ENCODE measurements at regions not wholly inside any gene's neighbourhood (a gene's known extent, or its start where the extent isn't known, plus 50 kb on each side); places are given as distances from the start of the nearest gene placed in this dataset.

- Histone ChIP-seq H3K36me3 (ENCODE audit: control insufficient read depth in 2 of 4, insufficient read depth in 4 of 4, low read length in 3 of 4) (no peaks in the 10 kb centered on the region), H3K79me1 (ENCODE audit: low read depth, low read length) (no peaks in the 10 kb centered on the region), H3K4me2 (ENCODE audit: insufficient read depth in 1 of 2, low read depth in 2 of 2, low read length in 2 of 2) (no peak overlapping the region), H3K4ac (replicated peaks; ENCODE audit: insufficient read length, low read depth, low read length) (no peak overlapping the region), H2BK120ac (replicated peaks; ENCODE audit: low read depth, low read length) (no peak overlapping the region), H3K56ac (replicated peaks; ENCODE audit: insufficient read length, low read depth, low read length) (no peak overlapping the region), H4K20me1 (replicated peaks in 1 of 2; ENCODE audit: control insufficient read depth in 1 of 2, insufficient read depth in 2 of 2, low read length in 2 of 2) (no peaks in the 10 kb centered on the region), H4K91ac (replicated peaks; ENCODE audit: insufficient read length, low read length) (no peak overlapping the region), H2AFZ (ENCODE audit: low read length) (no peak overlapping the region), H2BK12ac (ENCODE audit: low read depth, low read length) (no peak overlapping the region), H4K5ac (ENCODE audit: insufficient read length, low read depth, low read length) (no peak overlapping the region), H3K18ac (ENCODE audit: extremely low read depth, low read length) (no peak overlapping the region), H3K27ac (ENCODE audit: low read depth, low read length) (no peak overlapping the region), H2BK20ac (ENCODE audit: low read length) (no peak overlapping the region), H4K8ac (ENCODE audit: extremely low read depth, insufficient read depth, low read length) (no peak overlapping the region), H2BK15ac (ENCODE audit: low read length) (no peak overlapping the region), H3K4me3 (ENCODE audit: extremely low read depth in 1 of 4, insufficient read depth in 2 of 4, low read depth in 3 of 4, low read length in 4 of 4) (no peak overlapping the region), H2BK5ac (ENCODE audit: low read depth, low read length) (no peak overlapping the region), H2AK5ac (ENCODE audit: low read depth, low read length) (no peak overlapping the region), H3K9ac (replicated peaks in 1 of 4; ENCODE audit: extremely low read depth in 1 of 4, low read depth in 3 of 4, low read length in 3 of 4) (no peak overlapping the region), H3K9me3 (ENCODE audit: insufficient read depth in 2 of 2, low read depth in 1 of 2, low read length in 1 of 2) (no peaks in the 10 kb centered on the region), H3K27me3 (replicated peaks in 1 of 4; ENCODE audit: control insufficient read depth in 3 of 4, extremely low read depth in 1 of 4, insufficient read depth in 3 of 4, low read length in 3 of 4) (no peaks in the 10 kb centered on the region), H3K14ac (ENCODE audit: insufficient read length) (no peak overlapping the region), H3K23ac (ENCODE audit: insufficient read length) (no peak overlapping the region), H3K79me2 (ENCODE audit: control insufficient read depth in 1 of 2, insufficient read depth in 2 of 2, low read length in 2 of 2) (no peaks in the 10 kb centered on the region), H3K23me2 (ENCODE audit: low read depth, low read length) (no peaks in the 10 kb centered on the region), H3K4me1 (replicated peaks in 1 of 4; ENCODE audit: control insufficient read depth in 3 of 4, insufficient read depth in 4 of 4, low read length in 3 of 4) (no peaks in the 10 kb centered on the region)
- ChIA-PET POLR2A (ENCODE audit: partially characterized antibody) (no interaction called here), CTCF (ENCODE audit: partially characterized antibody) (no interaction called here)
- no peak for DNase-seq (ENCODE audit: low read depth in 1 of 2, low spot score in 2 of 2)
- FAIRE-seq = no peak
- WGBS, 2 experiments (ENCODE audit: extremely low coverage in 1 of 2, insufficient coverage in 1 of 2, insufficient read length in 1 of 2, insufficient replicate concordance in 2 of 2, low coverage in 1 of 2, low lambda C conversion rate in 2 of 2, missing lambda C conversion rate in 1 of 2) = 86% methylated on average over 2 of the region's 2 CpGs; no CpG with 5 or more reads in 1 of the 2 experiments
- TF ChIP-seq CHD7 (IDR thresholded peaks at IDR 0.05; ENCODE audit: insufficient replicate concordance, low read length) = no peak
These were observed 65.6 kb upstream of the TOM1L1 start for GRCh38 chr17:54835015-54835414.
